ENCODE measurements at regions not wholly inside any gene's neighbourhood (a gene's known extent, or its start where the extent isn't known, plus 50 kb on each side); places are given as distances from the start of the nearest gene placed in this dataset.

DNA sequence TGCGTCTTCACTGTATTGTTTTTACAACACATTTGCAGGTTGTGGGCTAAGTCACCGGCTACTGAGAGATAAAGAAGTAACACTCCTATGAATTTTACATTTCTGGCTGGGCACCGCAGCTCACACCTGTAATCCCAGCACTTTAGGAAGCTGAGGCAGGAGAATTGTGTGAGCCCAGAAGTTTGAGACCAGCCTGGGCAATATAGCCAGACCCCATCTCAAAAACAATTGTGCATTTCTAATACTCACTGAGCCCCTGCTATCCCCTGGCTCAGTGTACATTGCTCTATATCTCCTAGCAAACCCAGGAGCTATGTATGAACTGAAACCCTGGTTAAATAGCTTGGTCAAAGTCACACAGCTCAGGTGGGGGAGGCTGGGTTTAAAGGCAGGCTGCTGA is 108.7 kb downstream of the ZNF281 start:
- no peaks in the 10 kb centered on the region for H3K9me3 ChIP-seq (ENCODE audit: severe bottlenecking)
- H3K36me3 ChIP-seq = no peaks in the 10 kb centered on the region
- no peak overlapping the region for H3K27ac ChIP-seq
- no peak for DNase-seq
- no peak overlapping the region for H3K4me3 ChIP-seq (ENCODE audit: low read depth, low read length)
- no peaks in the 10 kb centered on the region for H3K27me3 ChIP-seq (ENCODE audit: insufficient read depth, low read depth, severe bottlenecking)
- TF ChIP-seq, protein P1, sequence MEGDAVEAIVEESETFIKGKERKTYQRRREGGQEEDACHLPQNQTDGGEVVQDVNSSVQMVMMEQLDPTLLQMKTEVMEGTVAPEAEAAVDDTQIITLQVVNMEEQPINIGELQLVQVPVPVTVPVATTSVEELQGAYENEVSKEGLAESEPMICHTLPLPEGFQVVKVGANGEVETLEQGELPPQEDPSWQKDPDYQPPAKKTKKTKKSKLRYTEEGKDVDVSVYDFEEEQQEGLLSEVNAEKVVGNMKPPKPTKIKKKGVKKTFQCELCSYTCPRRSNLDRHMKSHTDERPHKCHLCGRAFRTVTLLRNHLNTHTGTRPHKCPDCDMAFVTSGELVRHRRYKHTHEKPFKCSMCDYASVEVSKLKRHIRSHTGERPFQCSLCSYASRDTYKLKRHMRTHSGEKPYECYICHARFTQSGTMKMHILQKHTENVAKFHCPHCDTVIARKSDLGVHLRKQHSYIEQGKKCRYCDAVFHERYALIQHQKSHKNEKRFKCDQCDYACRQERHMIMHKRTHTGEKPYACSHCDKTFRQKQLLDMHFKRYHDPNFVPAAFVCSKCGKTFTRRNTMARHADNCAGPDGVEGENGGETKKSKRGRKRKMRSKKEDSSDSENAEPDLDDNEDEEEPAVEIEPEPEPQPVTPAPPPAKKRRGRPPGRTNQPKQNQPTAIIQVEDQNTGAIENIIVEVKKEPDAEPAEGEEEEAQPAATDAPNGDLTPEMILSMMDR (IDR thresholded peaks at IDR 0.05; ENCODE audit: low read depth, low read length) = no peak

DNA sequence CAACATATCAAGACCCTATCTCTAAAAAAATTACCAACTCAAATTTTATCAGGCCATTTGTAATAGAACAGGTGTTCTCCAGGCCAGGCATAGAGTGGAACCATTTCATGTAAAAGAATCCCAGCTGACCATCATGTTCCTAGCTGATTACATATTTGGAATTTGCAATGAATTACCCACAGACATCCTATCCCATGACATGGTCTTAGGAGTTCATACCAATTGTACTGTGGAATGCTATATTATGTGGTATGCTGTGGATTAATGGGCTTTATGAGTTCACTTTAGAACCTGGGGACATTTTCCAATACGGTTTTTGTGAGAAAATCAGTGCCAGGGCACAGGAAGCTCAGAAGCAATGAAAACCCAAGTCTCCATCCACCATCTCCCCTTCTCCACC is 110.3 kb downstream of the ZNF281 start:
- Histone ChIP-seq H3K27ac (no peak overlapping the region), H3K9me3 (ENCODE audit: severe bottlenecking) (no peaks in the 10 kb centered on the region), H3K27me3 (ENCODE audit: insufficient read depth, low read depth, severe bottlenecking) (no peaks in the 10 kb centered on the region), H3K36me3 (no peaks in the 10 kb centered on the region), H3K4me3 (ENCODE audit: low read depth, low read length) (no peak overlapping the region)
- no peak for DNase-seq
- TF ChIP-seq, protein P1 (IDR thresholded peaks at IDR 0.05; ENCODE audit: low read depth, low read length) = no peak

DNA sequence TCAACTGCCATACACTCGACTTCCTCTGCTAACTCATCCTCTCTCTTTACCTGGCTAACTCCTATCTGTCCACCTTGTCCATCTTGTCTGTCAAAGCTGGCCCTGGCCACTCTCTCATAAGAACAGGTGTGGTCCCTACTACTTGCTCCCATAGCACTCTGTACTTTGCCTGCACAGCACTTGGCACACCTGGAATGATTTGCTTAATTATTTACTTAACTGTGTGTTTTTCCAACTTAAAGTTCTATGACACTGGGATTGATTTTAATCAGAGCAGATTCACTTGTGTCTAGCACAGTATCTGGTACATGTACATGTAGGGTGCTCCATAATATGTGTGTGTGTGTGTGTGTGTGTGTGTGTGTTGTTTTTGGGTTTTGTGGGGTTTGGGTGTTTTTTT is 111.6 kb downstream of the ZNF281 start:
- H3K27me3 ChIP-seq (ENCODE audit: insufficient read depth, low read depth, severe bottlenecking) = no peaks in the 10 kb centered on the region
- no peak overlapping the region for H3K27ac ChIP-seq
- TF ChIP-seq, protein P1 (IDR thresholded peaks at IDR 0.05; ENCODE audit: low read depth, low read length) = no peak
- H3K4me3 ChIP-seq (ENCODE audit: low read depth, low read length) = no peak overlapping the region
- DNase-seq = no peak
- no peaks in the 10 kb centered on the region for H3K9me3 ChIP-seq (ENCODE audit: severe bottlenecking)
- no peaks in the 10 kb centered on the region for H3K36me3 ChIP-seq

DNA sequence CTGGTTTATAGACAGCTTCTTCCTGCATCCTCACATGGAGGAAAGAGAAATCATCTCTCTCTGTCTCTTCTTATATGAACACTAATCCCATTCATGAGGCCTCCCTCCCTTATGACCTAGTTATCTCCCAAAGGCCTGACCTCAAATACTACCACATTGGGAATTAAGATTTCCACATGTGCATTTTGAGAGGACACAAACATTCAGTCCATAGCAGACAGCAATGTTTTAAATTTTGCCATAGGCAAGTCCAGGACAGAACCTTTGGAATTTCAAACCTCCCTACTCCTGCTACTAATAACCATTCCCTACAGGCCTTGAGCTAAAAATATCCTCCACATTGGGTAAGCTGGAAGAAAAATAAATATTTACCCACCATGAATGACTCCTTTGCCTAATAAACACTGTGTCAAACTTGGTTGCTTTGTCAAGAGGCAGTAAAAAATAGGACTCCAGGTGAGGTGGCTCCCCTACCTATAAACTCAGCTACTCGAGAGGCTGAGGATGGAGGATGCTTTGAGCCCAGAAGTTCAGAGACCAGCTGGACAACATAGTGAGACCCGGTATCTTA is 113.7 kb downstream of the ZNF281 start:
- no peak overlapping the region for H3K4me3 ChIP-seq (ENCODE audit: low read depth, low read length)
- DNase-seq = no peak
- no peaks in the 10 kb centered on the region for H3K9me3 ChIP-seq (ENCODE audit: severe bottlenecking)
- H3K36me3 ChIP-seq = no peaks in the 10 kb centered on the region
- no peaks in the 10 kb centered on the region for H3K27me3 ChIP-seq (ENCODE audit: insufficient read depth, low read depth, severe bottlenecking)
- H3K27ac ChIP-seq = no peak overlapping the region
- TF ChIP-seq, protein P1 (IDR thresholded peaks at IDR 0.05; ENCODE audit: low read depth, low read length) = no peak

DNA sequence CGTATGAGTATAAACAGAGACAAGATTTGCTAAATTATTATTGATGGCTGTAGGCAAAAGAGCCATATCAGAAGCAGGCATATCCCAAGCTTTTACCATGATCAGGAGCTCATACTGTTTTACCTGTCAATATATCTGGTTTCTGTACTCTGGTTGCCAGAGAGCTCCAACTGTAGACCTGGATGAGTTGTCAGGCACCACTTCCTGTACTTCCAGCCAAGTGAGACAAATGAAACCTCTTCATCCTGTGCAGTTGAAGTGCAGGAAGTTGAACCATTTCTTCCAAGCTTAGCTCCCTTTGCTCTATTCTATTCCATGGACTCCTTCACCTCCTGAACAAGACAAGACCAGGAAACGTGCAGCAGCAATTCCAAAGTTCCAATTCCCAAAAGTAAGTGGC is 115.6 kb downstream of the ZNF281 start:
- Histone ChIP-seq H3K27ac (no peak overlapping the region), H3K9me3 (ENCODE audit: severe bottlenecking) (no peaks in the 10 kb centered on the region), H3K4me3 (ENCODE audit: low read depth, low read length) (no peak overlapping the region), H3K27me3 (ENCODE audit: insufficient read depth, low read depth, severe bottlenecking) (no peaks in the 10 kb centered on the region), H3K36me3 (no peaks in the 10 kb centered on the region)
- no peak for DNase-seq
- TF ChIP-seq, protein P1 (IDR thresholded peaks at IDR 0.05; ENCODE audit: low read depth, low read length) = no peak

DNA sequence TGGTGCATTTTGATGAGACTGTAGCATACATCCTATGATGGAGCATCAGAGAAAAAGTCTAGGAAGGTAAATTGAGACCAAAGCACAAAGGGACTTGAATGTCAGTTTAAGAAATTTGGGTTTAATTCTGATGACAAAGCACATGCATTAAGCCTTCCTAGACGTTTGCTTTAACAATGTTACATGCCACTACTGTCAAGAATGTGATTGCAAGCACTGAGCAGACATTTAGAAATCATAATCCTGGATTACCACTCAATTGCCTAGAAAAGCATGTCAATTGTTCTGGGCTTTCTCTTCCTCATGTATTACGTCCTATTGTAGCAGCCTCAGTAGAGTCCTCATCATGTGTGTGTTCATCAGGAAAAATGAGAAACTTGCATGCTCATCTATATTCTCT is 117.1 kb downstream of the ZNF281 start:
- no peaks in the 10 kb centered on the region for H3K27me3 ChIP-seq (ENCODE audit: insufficient read depth, low read depth, severe bottlenecking)
- no peak for DNase-seq
- no peak overlapping the region for H3K4me3 ChIP-seq (ENCODE audit: low read depth, low read length)
- no peaks in the 10 kb centered on the region for H3K36me3 ChIP-seq
- TF ChIP-seq, protein P1 (IDR thresholded peaks at IDR 0.05; ENCODE audit: low read depth, low read length) = no peak
- no peak overlapping the region for H3K27ac ChIP-seq
- no peaks in the 10 kb centered on the region for H3K9me3 ChIP-seq (ENCODE audit: severe bottlenecking)
